CD4-positive, alpha-beta T cell treated with Interleukin-15 for 4 hours (primary cell): ENCODE measurements at regions not wholly inside any gene's neighbourhood (a gene's known extent, or its start where the extent isn't known, plus 50 kb on each side); places are given as distances from the start of the nearest gene placed in this dataset.
A peak's percentile ranks its signal among the peaks of the same experiment; 100 is the strongest.

Experiments used
- DNase-seq: peaks from one replicate; pipeline ENCODE4 v3.0.0-alpha.2; 2020; ENCODE audit warnings: low spot score

GRCh38 chr11:112401036-112401769 lies 140.5 kb upstream of the PLET1 start:
- no peak for DNase-seq

- no peak for DNase-seq
These were observed 142.8 kb upstream of the PLET1 start for GRCh38 chr11:112403432-112403831.

- no peak for DNase-seq
These were observed 143.5 kb upstream of the PLET1 start for GRCh38 chr11:112404112-112404511.

- no peak for DNase-seq
These were observed 147.9 kb upstream of the PLET1 start for GRCh38 chr11:112408517-112408916.

GRCh38 chr11:112410325-112410724 lies 149.7 kb upstream of the PLET1 start:
- no peak for DNase-seq

- no peak for DNase-seq
These were observed 151.7 kb upstream of the PLET1 start for GRCh38 chr11:112412383-112412782.

- DNase-seq: no peak
These were observed 156.7 kb upstream of the PLET1 start for GRCh38 chr11:112417339-112417738.

- no peak for DNase-seq
These were observed 157.8 kb upstream of the PLET1 start for GRCh38 chr11:112418438-112418837.

GRCh38 chr11:112421879-112422278 lies 161.2 kb upstream of the PLET1 start:
- no peak for DNase-seq

- no peak for DNase-seq
These were observed 164.5 kb upstream of the PLET1 start for GRCh38 chr11:112425121-112425520.

- DNase-seq: no peak
These were observed 176.4 kb upstream of the PLET1 start for GRCh38 chr11:112437096-112437495.

- DNase-seq: no peak
These were observed 179.0 kb upstream of the PLET1 start for GRCh38 chr11:112439614-112440013.

GRCh38 chr11:112440518-112440917 lies 179.9 kb upstream of the PLET1 start:
- DNase-seq: no peak

- DNase-seq: no peak
These were observed 187.5 kb upstream of the PLET1 start for GRCh38 chr11:112448168-112448567.

GRCh38 chr11:112448806-112449205 lies 188.1 kb upstream of the PLET1 start:
- DNase-seq: no peak

GRCh38 chr11:112451250-112451649 lies 190.6 kb upstream of the PLET1 start:
- no peak for DNase-seq

- peak; percentile 16 for DNase-seq
These were observed 193.2 kb upstream of the PLET1 start for GRCh38 chr11:112453601-112454577.

- no peak for DNase-seq
These were observed 194.2 kb upstream of the PLET1 start for GRCh38 chr11:112454841-112455240.

GRCh38 chr11:112455791-112456190 lies 195.1 kb upstream of the PLET1 start:
- no peak for DNase-seq

GRCh38 chr11:112457532-112457931 lies 196.9 kb upstream of the PLET1 start:
- no peak for DNase-seq

- DNase-seq: no peak
These were observed 198.3 kb upstream of the PLET1 start for GRCh38 chr11:112459001-112459400.

GRCh38 chr11:112460141-112460540 lies 199.5 kb upstream of the PLET1 start:
- no peak for DNase-seq

GRCh38 chr11:112464949-112465348 lies 204.3 kb upstream of the PLET1 start:
- no peak for DNase-seq
